Neural progenitor cell (in vitro differentiated cells): ENCODE measurements at regions not wholly inside any gene's neighbourhood (a gene's known extent, or its start where the extent isn't known, plus 50 kb on each side); places are given as distances from the start of the nearest gene placed in this dataset.

Experiments used
- DNase-seq: peaks from one replicate; pipeline ENCODE4 v3.0.0-alpha.2; 2016; ENCODE audit warnings: low spot score
- H2AFZ ChIP-seq: fragments of 200-600 bp; sonication (generic); replicated peaks from 2 replicates; pipeline ENCODE4 v1.6.1; 2016; ENCODE audit warnings: antibody characterized with exemption
- H3F3A ChIP-seq: fragments of 200-600 bp; sonication (generic); 2 replicates; pipeline ENCODE4 v1.6.1; 2016; ENCODE audit warnings: antibody characterized with exemption, low read depth
- H3K27ac ChIP-seq: fragments of 200-600 bp; sonication (generic); 2 replicates; pipeline ENCODE4 v1.5.1; 2016; ENCODE audit warnings: mild to moderate bottlenecking
- H3K27me3 ChIP-seq: fragments of 200-600 bp; sonication (generic); 2 replicates; pipeline ENCODE4 v1.6.1; 2016; ENCODE audit warnings: mild to moderate bottlenecking, moderate library complexity
- H3K36me3 ChIP-seq: fragments of 200-600 bp; sonication (generic); 2 replicates; pipeline ENCODE4 v1.5.1; 2016
- H3K4me1 ChIP-seq: fragments of 200-600 bp; sonication (generic); 2 replicates; pipeline ENCODE4 v1.6.1; 2016; ENCODE audit warnings: mixed run types
- H3K4me2 ChIP-seq: fragments of 200-600 bp; sonication (generic); 2 replicates; pipeline ENCODE4 v1.6.1; 2016
- H3K4me3 ChIP-seq: fragments of 200-600 bp; sonication (generic); 2 replicates; pipeline ENCODE4 v1.5.1; 2016
- H3K79me2 ChIP-seq: fragments of 200-600 bp; sonication (generic); 2 replicates; pipeline ENCODE4 v1.6.1; 2016; ENCODE audit warnings: low read depth
- H3K9ac ChIP-seq: fragments of 200-600 bp; sonication (generic); 2 replicates; pipeline ENCODE4 v1.6.1; 2016
- H3K9me3 ChIP-seq: fragments of 200-600 bp; sonication (generic); 2 replicates; pipeline ENCODE4 v1.5.1; 2016; ENCODE audit warnings: low read depth
- H4K20me1 ChIP-seq: fragments of 200-600 bp; sonication (generic); 2 replicates; pipeline ENCODE4 v1.6.1; 2016; ENCODE audit warnings: low read depth
- H3K27ac Mint-ChIP-seq: 3 replicates; pipeline ENCODE4 v1.8.0; 2021; ENCODE audit warnings: mixed read lengths
- H3K27me3 Mint-ChIP-seq: 2 replicates; pipeline ENCODE4 v1.8.0; 2022; ENCODE audit warnings: low read depth, mild to moderate bottlenecking, inconsistent platforms, moderate library complexity, mixed read lengths; ENCODE audit not compliant: insufficient read depth
- H3K36me3 Mint-ChIP-seq: 3 replicates; pipeline ENCODE4 v1.8.0; 2021; ENCODE audit warnings: mixed read lengths
- H3K4me1 Mint-ChIP-seq: 3 replicates; pipeline ENCODE4 v1.8.0; 2021; ENCODE audit warnings: mixed read lengths
- H3K4me3 Mint-ChIP-seq: 3 replicates; pipeline ENCODE4 v1.8.0; 2021; ENCODE audit warnings: mild to moderate bottlenecking, moderate library complexity, mixed read lengths
- H3K9me3 Mint-ChIP-seq: 3 replicates; pipeline ENCODE4 v1.8.0; 2020; ENCODE audit warnings: mixed read lengths
- CTCF ChIP-seq: fragments of 200-600 bp; sonication (generic); IDR thresholded peaks from 2 replicates; pipeline ENCODE4 v1.5.1; 2017; ENCODE audit warnings: antibody characterized with exemption, mild to moderate bottlenecking
- EZH2 ChIP-seq: fragments of 200-600 bp; sonication (generic); IDR thresholded peaks from 2 replicates; pipeline ENCODE4 v1.6.1; 2017; ENCODE audit warnings: antibody characterized with exemption, mild to moderate bottlenecking, moderate library complexity
- EZH2phosphoT487 ChIP-seq: fragments of 200-600 bp; sonication (generic); IDR thresholded peaks from 2 replicates; pipeline ENCODE4 v1.6.1; 2017; ENCODE audit warnings: antibody characterized with exemption

GRCh38 chr22:48843640-48844039 is 984.0 kb downstream of the BRD1 start:
- TF ChIP-seq EZH2 (no peak), CTCF (no peak), EZH2phosphoT487 (no peak)
- H3K36me3 ChIP-seq: no peaks in the 10 kb centered on the region

GRCh38 chr22:48842976-48843375 is 984.7 kb downstream of the BRD1 start:
- H3K36me3 ChIP-seq: no peaks in the 10 kb centered on the region
- Mint-ChIP-seq H3K9me3 (no peaks in the 10 kb centered on the region), H3K4me1 (peaks cover 2% of the 10 kb centered on the region)

More at GRCh38 chr22:48843640-48844039, 984.0 kb downstream of the BRD1 start:
- H3K79me2 ChIP-seq: no peaks in the 10 kb centered on the region
- H3F3A ChIP-seq: no peaks in the 10 kb centered on the region
- Mint-ChIP-seq H3K4me3 (no peak overlapping the region), H3K27me3 (peaks cover 6% of the 10 kb centered on the region), H3K36me3 (no peaks in the 10 kb centered on the region), H3K9me3 (no peaks in the 10 kb centered on the region), H3K27ac (no peak overlapping the region), H3K4me1 (no peaks in the 10 kb centered on the region)
- no peaks in the 10 kb centered on the region for H3K27me3 ChIP-seq
- H3K27ac ChIP-seq: no peak overlapping the region
- no peaks in the 10 kb centered on the region for H3K4me1 ChIP-seq
- H3K4me2 ChIP-seq: no peak overlapping the region
- no peaks in the 10 kb centered on the region for H4K20me1 ChIP-seq
- no peak overlapping the region for H2AFZ ChIP-seq
- H3K9ac ChIP-seq: no peak overlapping the region
- no peaks in the 10 kb centered on the region for H3K9me3 ChIP-seq
- DNase-seq: no peak
- H3K4me3 ChIP-seq: no peak overlapping the region

GRCh38 chr22:48842583-48842945 is 985.1 kb downstream of the BRD1 start:
- Mint-ChIP-seq H3K27me3 (peaks cover 6% of the 10 kb centered on the region), H3K9me3 (peaks cover 2% of the 10 kb centered on the region), H3K4me3 (no peak overlapping the region), H3K27ac (no peak overlapping the region), H3K36me3 (no peaks in the 10 kb centered on the region), H3K4me1 (peaks cover 6% of the 10 kb centered on the region)
- Histone ChIP-seq H3K4me2 (no peak overlapping the region), H3K4me1 (peaks cover 10% of the 10 kb centered on the region), H3K9ac (no peak overlapping the region), H3K79me2 (no peaks in the 10 kb centered on the region), H3K4me3 (no peak overlapping the region), H2AFZ (no peak overlapping the region), H3K9me3 (no peaks in the 10 kb centered on the region), H3K27ac (no peak overlapping the region), H3K36me3 (no peaks in the 10 kb centered on the region), H3F3A (peaks cover 6% of the 10 kb centered on the region), H4K20me1 (no peaks in the 10 kb centered on the region), H3K27me3 (no peaks in the 10 kb centered on the region)
- no peak for TF ChIP-seq EZH2
- no peak for TF ChIP-seq EZH2phosphoT487
- no peak for TF ChIP-seq CTCF
- DNase-seq: no peak

More at GRCh38 chr22:48842976-48843375, 984.7 kb downstream of the BRD1 start:
- H3K27me3 ChIP-seq: no peaks in the 10 kb centered on the region
- no peak overlapping the region for H2AFZ ChIP-seq
- no peaks in the 10 kb centered on the region for H3K79me2 ChIP-seq
- no peak overlapping the region for H3K4me2 ChIP-seq
- H3F3A ChIP-seq: peaks cover 2% of the 10 kb centered on the region
- no peaks in the 10 kb centered on the region for H4K20me1 ChIP-seq
- no peak overlapping the region for H3K27ac ChIP-seq
- no peaks in the 10 kb centered on the region for H3K9me3 ChIP-seq
- Mint-ChIP-seq H3K4me3 (no peak overlapping the region), H3K27me3 (peaks cover 6% of the 10 kb centered on the region), H3K27ac (no peak overlapping the region), H3K36me3 (no peaks in the 10 kb centered on the region)
- H3K4me1 ChIP-seq: peaks cover 6% of the 10 kb centered on the region
- no peak overlapping the region for H3K4me3 ChIP-seq
- TF ChIP-seq EZH2phosphoT487 (no peak), EZH2 (no peak), CTCF (no peak)
- DNase-seq: no peak
- H3K9ac ChIP-seq: no peak overlapping the region
